GM12873 (cell line): ENCODE measurements at regions not wholly inside any gene's neighbourhood (a gene's known extent, or its start where the extent isn't known, plus 50 kb on each side); places are given as distances from the start of the nearest gene placed in this dataset.

Source experiments
- CTCF ChIP-seq: IDR thresholded peaks from 2 replicates; pipeline ENCODE4 v1.5.1; 2012; ENCODE audit warnings: low read depth, mild to moderate bottlenecking, moderate library complexity, low read length, control low read depth; ENCODE audit not compliant: insufficient read depth; ENCODE audit errors: missing control alignments

DNA sequence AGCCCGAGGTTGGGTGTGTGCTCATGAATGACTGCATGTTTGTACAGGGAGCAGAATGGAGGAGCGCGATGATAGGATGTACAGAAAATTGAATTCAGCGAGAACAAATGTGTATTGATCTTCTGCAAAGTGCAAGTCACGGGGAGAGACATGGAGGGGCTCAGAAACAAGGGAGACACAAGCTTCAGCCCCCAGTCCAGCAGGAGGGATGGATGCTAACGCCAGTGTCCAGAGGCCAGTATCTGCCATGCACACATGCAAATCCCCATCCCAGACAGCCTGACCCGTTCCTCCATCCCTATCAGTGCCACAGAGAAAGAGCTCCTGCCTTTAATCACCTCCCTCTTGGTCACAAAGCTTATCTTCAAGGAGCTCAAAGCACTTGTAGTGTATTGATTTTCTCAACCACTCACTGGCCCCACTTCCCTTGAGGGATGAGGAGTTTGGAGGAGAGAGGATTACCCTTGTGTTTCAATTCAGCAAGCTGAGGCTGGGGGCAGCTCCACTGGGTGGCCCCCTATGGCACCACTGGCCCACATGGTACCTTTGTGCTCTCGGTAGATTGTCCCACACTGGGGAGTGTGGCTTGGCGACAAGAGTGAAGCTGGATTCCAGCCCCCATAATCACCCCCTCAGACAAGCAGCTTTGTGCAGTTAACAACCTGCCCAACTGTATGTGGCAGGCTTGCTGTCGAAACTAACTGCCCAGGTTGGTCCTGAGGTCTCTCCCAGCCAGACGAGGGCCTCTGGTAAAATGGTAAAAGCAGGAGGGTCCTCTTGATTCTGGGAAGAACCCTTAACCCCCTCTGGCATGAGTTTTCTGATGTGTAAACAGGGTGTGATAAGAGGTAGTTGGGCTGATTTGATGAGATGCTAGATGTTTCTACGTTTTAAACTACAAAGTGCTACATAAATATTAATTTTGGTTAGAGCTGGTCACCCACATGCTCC lies 151.6 kb upstream of the UNC5B start:
- TF ChIP-seq CTCF: no peak

- no peak for TF ChIP-seq CTCF
These were observed 150.9 kb upstream of the UNC5B start for GRCh38 chr10:71061472-71061871.

- no peak for TF ChIP-seq CTCF
These were observed 150.2 kb upstream of the UNC5B start for GRCh38 chr10:71062156-71062555.

DNA sequence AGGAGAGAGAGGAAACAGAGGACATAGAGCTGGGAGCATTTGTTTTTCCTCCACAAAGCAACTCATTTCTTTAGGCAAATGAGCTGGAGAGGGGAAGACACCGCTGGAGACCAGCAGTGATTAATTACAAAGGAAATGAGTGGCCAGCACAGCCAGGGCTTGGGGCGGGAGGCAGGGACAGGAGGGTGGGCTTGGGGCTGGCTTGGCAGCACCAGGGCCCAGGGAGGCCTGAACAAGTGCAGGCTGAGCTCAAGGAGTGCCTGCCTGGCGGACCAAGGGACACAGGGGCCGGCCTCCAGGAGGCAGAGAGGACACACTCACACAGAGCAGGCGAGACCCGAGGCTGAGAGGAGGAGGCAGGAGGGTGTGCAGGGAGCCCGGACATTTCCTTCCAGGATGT lies 149.0 kb upstream of the UNC5B start:
- no peak for TF ChIP-seq CTCF

- TF ChIP-seq CTCF: peak; percentile 33
These were observed 147.8 kb upstream of the UNC5B start for GRCh38 chr10:71064413-71065118.

- TF ChIP-seq CTCF: no peak
These were observed 146.7 kb upstream of the UNC5B start for GRCh38 chr10:71065659-71066058.

GRCh38 chr10:71066600-71066999 lies 145.8 kb upstream of the UNC5B start:
- TF ChIP-seq CTCF: no peak
